Activated CD8-positive, alpha-beta T cell treated with anti-CD3 and anti-CD28 coated beads, Interleukin-2, amount 10 ng/mL, durations not matched to agents 7 days and 5 days (primary cell): ENCODE measurements at regions not wholly inside any gene's neighbourhood (a gene's known extent, or its start where the extent isn't known, plus 50 kb on each side); places are given as distances from the start of the nearest gene placed in this dataset.
A peak's percentile ranks its signal among the peaks of the same experiment; 100 is the strongest.
"Not testable (repeated sequence)": the region's sequence is repeated elsewhere in the genome, so short reads cannot be mapped to it uniquely, and the experiment has no call there.

ENCODE experiments used
- ATAC-seq: fragments of 150-1000 bp; cut with Tn5 transposase; one replicate; pipeline ENCODE4 v1.10.0; 2021; ENCODE audit warnings: moderate library complexity
- CTCF ChIA-PET: fragments of 350-600 bp; sonication (Branson Sonifier 250); formaldehyde crosslinking; loops from one replicate; lab custom pipeline; 2021; ENCODE audit warnings: antibody characterized with exemption; lab: Charles Lee
- POLR2A ChIA-PET: fragments of 350-600 bp; sonication (Branson Sonifier 250); formaldehyde crosslinking; loops from one replicate; lab custom pipeline; 2021; ENCODE audit warnings: antibody characterized with exemption; lab: Charles Lee
- DNase-seq: peaks from one replicate; pipeline ENCODE4 v3.0.0-alpha.2; 2020
- H3K27ac Mint-ChIP-seq: one replicate; pipeline ENCODE4 v1.8.0; 2021; ENCODE audit warnings: mild to moderate bottlenecking, mixed read lengths
- H3K27me3 Mint-ChIP-seq: one replicate; pipeline ENCODE4 v1.8.0; 2021; ENCODE audit warnings: low read depth, mixed read lengths
- H3K36me3 Mint-ChIP-seq: one replicate; pipeline ENCODE4 v1.8.0; 2021; ENCODE audit warnings: low read depth, mixed read lengths
- H3K4me1 Mint-ChIP-seq: one replicate; pipeline ENCODE4 v1.8.0; 2021; ENCODE audit warnings: low read depth, mixed read lengths
- H3K4me3 Mint-ChIP-seq: one replicate; pipeline ENCODE4 v1.8.0; 2021; ENCODE audit warnings: mild to moderate bottlenecking, mixed read lengths
- H3K9me3 Mint-ChIP-seq: one replicate; pipeline ENCODE4 v1.8.0; 2022; ENCODE audit warnings: mixed read lengths; ENCODE audit not compliant: insufficient read depth

DNA sequence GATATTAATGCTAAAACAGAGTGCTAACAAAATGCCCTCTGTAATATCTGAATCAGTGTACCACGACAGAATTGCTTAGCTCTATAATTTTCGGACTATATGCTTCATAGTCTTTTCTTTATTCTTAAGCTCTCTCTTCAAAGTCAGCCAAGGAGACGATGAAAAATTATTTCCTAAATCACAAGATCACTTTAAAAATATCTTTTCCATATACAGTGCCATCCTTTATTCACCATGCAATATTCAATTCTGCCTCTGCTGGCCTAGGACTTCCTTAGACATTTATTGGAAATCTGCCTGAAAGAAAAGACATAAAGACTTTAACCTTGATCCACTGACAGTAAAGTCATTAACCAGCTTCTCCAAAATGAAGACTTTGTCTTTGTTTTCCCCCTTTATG is 238.9 kb upstream of the BTG1 start:
- Mint-ChIP-seq H3K9me3 (no peaks in the 10 kb centered on the region), H3K36me3 (peaks cover 2% of the 10 kb centered on the region), H3K27me3 (no peaks in the 10 kb centered on the region), H3K27ac (no peak overlapping the region), H3K4me3 (no peak overlapping the region), H3K4me1 (peaks cover 30% of the 10 kb centered on the region)
- DNase-seq: no peak
- ATAC-seq: no peak
- CTCF ChIA-PET: no interaction called here
- POLR2A ChIA-PET: no interaction called here

- DNase-seq (no peak), ATAC-seq (no peak)
- Mint-ChIP-seq H3K4me1 (peaks cover 43% of the 10 kb centered on the region), H3K9me3 (peaks cover 8% of the 10 kb centered on the region), H3K27ac (no peak overlapping the region), H3K36me3 (peaks cover 2% of the 10 kb centered on the region), H3K27me3 (no peaks in the 10 kb centered on the region), H3K4me3 (no peak overlapping the region)
- POLR2A ChIA-PET: no interaction called here
- CTCF ChIA-PET: no interaction called here
These were observed 236.8 kb upstream of the BTG1 start for GRCh38 chr12:92382383-92382878.

DNA sequence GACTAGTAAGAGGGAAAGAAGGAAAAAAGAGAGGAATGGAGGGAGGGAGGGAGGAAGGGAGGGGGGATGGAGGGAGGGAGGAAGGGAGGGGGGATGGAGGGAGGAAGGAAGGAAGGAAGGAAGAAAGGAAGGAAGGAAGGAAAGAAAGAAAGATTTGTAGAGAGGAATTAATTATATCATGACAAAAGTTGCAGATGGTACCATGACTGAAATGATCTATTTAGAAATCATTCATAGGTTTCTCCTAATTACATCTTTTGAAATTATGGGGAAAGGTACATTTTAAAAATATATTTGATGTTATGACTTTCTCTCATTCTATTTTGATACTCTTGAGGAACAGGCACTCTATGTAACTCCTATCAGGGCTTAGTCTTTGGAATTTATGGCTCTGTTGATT is 236.2 kb upstream of the BTG1 start:
- ChIA-PET CTCF (no interaction called here), POLR2A (no interaction called here)
- Mint-ChIP-seq H3K27me3 (no peaks in the 10 kb centered on the region), H3K9me3 (peaks cover 11% of the 10 kb centered on the region), H3K4me3 (no peak overlapping the region), H3K36me3 (peaks cover 2% of the 10 kb centered on the region), H3K4me1 (peaks cover 37% of the 10 kb centered on the region), H3K27ac (no peak overlapping the region)
- ATAC-seq: no peak
- DNase-seq: no peak

DNA sequence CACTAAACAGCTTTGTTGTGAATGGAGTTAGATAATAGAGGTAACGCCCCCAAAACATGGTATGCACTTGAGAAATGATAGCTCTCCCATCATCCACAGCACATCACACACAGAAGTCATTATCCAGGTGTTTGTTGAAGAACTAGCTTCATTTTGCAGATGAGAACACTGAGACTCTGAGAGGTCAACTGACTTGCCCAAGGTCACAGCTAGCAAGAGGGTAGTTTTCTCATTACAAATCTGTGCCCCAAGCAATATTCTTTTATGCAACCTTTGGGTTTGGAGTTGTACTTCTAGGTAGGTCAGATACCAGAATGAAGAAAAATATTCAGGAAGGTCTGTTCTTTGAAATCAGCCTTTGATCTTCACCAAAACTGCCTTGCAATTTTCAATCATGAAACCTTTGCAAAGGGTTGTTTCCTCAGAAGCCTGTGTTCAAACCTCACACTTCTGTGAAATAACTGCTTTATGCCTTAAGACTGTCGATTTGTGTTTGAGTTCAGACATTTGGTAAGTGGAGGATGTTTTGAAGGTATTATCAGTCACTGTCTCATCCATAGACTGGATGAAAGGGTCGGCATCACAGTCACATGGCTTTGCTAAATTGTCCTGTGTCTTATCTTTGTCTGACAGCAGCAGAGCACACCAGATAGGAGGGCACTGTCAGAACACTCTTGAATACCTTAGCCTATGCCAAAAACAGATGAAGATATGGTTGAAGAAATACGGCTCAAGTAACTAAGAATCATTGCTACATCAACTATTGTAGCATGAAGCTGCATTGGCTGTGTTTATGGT is 233.2 kb upstream of the BTG1 start:
- H3K9me3 Mint-ChIP-seq: peaks cover 19% of the 10 kb centered on the region
- peaks cover 9% of the 10 kb centered on the region for H3K36me3 Mint-ChIP-seq
- H3K4me1 Mint-ChIP-seq: peaks cover 35% of the 10 kb centered on the region
- H3K27me3 Mint-ChIP-seq: no peaks in the 10 kb centered on the region
- peak; percentile 41 for DNase-seq
- ChIA-PET POLR2A (interaction anchor here (0.8 to 1.6 kb wide), 4 partner anchors 20 to 233 kb away, joined by 3 to 4 read pairs (median 4); partner anchors contain the start of gene BTG1), CTCF (interaction anchor here (1.2 to 1.4 kb wide), 3 partner anchors 16 to 242 kb away, joined by 3 to 5 read pairs (median 3); partner anchors contain the start of gene BTG1)
- H3K4me3 Mint-ChIP-seq: peak overlapping the region; percentile 24
- ATAC-seq: peak; percentile 89
- peak overlapping the region; percentile 92 for H3K27ac Mint-ChIP-seq

DNA sequence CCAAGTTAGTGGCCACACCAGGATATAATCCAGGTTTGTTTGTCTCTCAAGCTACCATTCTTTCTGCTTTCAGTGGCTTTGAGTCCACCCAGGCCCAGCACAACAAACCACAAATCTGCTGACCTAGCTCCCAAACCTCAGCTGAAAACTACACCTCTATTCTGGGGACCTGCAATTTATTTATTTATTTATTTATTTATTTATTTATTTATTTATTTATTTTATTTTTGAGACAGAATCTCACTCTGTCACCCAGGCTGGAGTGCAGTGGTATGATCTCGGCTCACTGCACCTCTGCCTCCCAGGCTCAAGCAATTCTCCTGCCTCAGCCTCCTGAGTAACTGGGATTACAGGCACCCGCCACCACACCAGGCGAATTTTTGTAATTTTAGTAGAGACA is 229.9 kb upstream of the BTG1 start:
- DNase-seq, ATAC-seq, H3K27ac Mint-ChIP-seq, H3K27me3 Mint-ChIP-seq, H3K4me3 Mint-ChIP-seq, POLR2A ChIA-PET: not testable (repeated sequence)
- Mint-ChIP-seq H3K36me3 (peaks cover 14% of the 10 kb centered on the region), H3K4me1 (peaks cover 34% of the 10 kb centered on the region), H3K9me3 (peaks cover 21% of the 10 kb centered on the region)
- CTCF ChIA-PET: interaction anchor here (0.9 to 2.1 kb wide), 3 partner anchors 26 to 197 kb away, joined by 3 to 5 read pairs (median 3); no protein-coding TSS in a partner anchor

- H3K4me3 Mint-ChIP-seq: no peak overlapping the region
- H3K36me3 Mint-ChIP-seq: peaks cover 9% of the 10 kb centered on the region
- H3K27ac Mint-ChIP-seq: no peak overlapping the region
- peaks cover 16% of the 10 kb centered on the region for H3K9me3 Mint-ChIP-seq
- H3K27me3 Mint-ChIP-seq: no peaks in the 10 kb centered on the region
- ChIA-PET POLR2A (no interaction called here), CTCF (interaction anchor here (1.3 kb wide), 1 partner anchor 989 kb away, joined by 5 read pairs; no protein-coding TSS in a partner anchor)
- ATAC-seq (no peak), DNase-seq (no peak)
- H3K4me1 Mint-ChIP-seq: peaks cover 5% of the 10 kb centered on the region
These were observed 225.2 kb upstream of the BTG1 start for GRCh38 chr12:92370828-92371227.

- no peak overlapping the region for H3K27ac Mint-ChIP-seq
- CTCF ChIA-PET: no interaction called here
- ATAC-seq: no peak
- no peak overlapping the region for H3K4me3 Mint-ChIP-seq
- peaks cover 16% of the 10 kb centered on the region for H3K9me3 Mint-ChIP-seq
- DNase-seq: no peak
- H3K4me1 Mint-ChIP-seq: peaks cover 8% of the 10 kb centered on the region
- peaks cover 12% of the 10 kb centered on the region for H3K36me3 Mint-ChIP-seq
- H3K27me3 Mint-ChIP-seq: no peaks in the 10 kb centered on the region
- POLR2A ChIA-PET: interaction anchor here (1.0 kb wide), 1 partner anchor 8 kb away, joined by 3 read pairs; no protein-coding TSS in a partner anchor
These were observed 224.0 kb upstream of the BTG1 start for GRCh38 chr12:92369636-92370035.

DNA sequence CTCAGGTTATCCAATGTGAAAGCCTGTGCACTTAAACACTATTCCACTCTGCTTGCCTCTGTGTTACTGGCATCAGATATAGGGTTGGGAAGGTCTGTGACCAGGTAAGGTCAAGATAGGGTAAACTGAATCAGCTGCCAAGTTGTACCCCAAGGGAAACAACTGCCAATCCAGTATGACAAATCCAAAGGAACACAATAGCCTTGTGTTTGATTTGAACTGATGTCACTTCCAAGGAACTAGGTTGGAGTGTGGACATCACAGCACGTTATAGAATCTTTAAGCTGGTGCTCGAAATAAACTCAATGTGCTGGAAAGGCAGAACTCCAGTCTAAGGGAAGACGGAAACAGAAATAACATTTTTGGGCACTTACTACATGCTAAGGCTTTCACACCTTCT is 223.4 kb upstream of the BTG1 start:
- peaks cover 10% of the 10 kb centered on the region for H3K9me3 Mint-ChIP-seq
- ChIA-PET CTCF (no interaction called here), POLR2A (interaction anchor here (1.0 kb wide), 1 partner anchor 9 kb away, joined by 3 read pairs; no protein-coding TSS in a partner anchor)
- H3K27me3 Mint-ChIP-seq: no peaks in the 10 kb centered on the region
- peaks cover 8% of the 10 kb centered on the region for H3K4me1 Mint-ChIP-seq
- H3K4me3 Mint-ChIP-seq: no peak overlapping the region
- ATAC-seq (no peak), DNase-seq (no peak)
- H3K27ac Mint-ChIP-seq: no peak overlapping the region
- peaks cover 12% of the 10 kb centered on the region for H3K36me3 Mint-ChIP-seq

- CTCF ChIA-PET: interaction anchor here (1.3 kb wide), 1 partner anchor 42 kb away, joined by 3 read pairs; no protein-coding TSS in a partner anchor
- ATAC-seq: no peak
- no peak overlapping the region for H3K4me3 Mint-ChIP-seq
- peaks cover 23% of the 10 kb centered on the region for H3K36me3 Mint-ChIP-seq
- peaks cover 10% of the 10 kb centered on the region for H3K9me3 Mint-ChIP-seq
- H3K4me1 Mint-ChIP-seq: peaks cover 35% of the 10 kb centered on the region
- H3K27me3 Mint-ChIP-seq: no peaks in the 10 kb centered on the region
- H3K27ac Mint-ChIP-seq: no peak overlapping the region
- no peak for DNase-seq
- POLR2A ChIA-PET: interaction anchor here (0.6 to 3.6 kb wide), 2 partner anchors 37 to 220 kb away, joined by 4 to 35 read pairs; partner anchors contain the start of gene BTG1
These were observed 220.2 kb upstream of the BTG1 start for GRCh38 chr12:92365836-92366235.

GRCh38 chr12:92365333-92365732 is 219.7 kb upstream of the BTG1 start:
- Mint-ChIP-seq H3K4me3 (no peak overlapping the region), H3K36me3 (peaks cover 28% of the 10 kb centered on the region), H3K27ac (no peak overlapping the region), H3K27me3 (no peaks in the 10 kb centered on the region), H3K4me1 (peaks cover 40% of the 10 kb centered on the region), H3K9me3 (peaks cover 15% of the 10 kb centered on the region)
- ChIA-PET CTCF (interaction anchor here (1.3 to 3.2 kb wide), 2 partner anchors 42 to 44 kb away, joined by 3 to 11 read pairs; no protein-coding TSS in a partner anchor), POLR2A (interaction anchor here (0.6 to 3.6 kb wide), 2 partner anchors 38 to 220 kb away, joined by 4 to 35 read pairs; partner anchors contain the start of gene BTG1)
- ATAC-seq: no peak
- DNase-seq: no peak

- H3K9me3 Mint-ChIP-seq: peaks cover 30% of the 10 kb centered on the region
- CTCF ChIA-PET: interaction anchor here (1.0 to 3.2 kb wide), 18 partner anchors 11 to 981 kb away, joined by 3 to 13 read pairs (median 4); partner anchors contain the start of gene BTG1
- H3K27ac Mint-ChIP-seq: peak overlapping the region; percentile 84
- peaks cover 45% of the 10 kb centered on the region for H3K36me3 Mint-ChIP-seq
- DNase-seq: peak; percentile 52
- no peaks in the 10 kb centered on the region for H3K27me3 Mint-ChIP-seq
- ATAC-seq: peak; percentile 78
- H3K4me1 Mint-ChIP-seq: peaks cover 48% of the 10 kb centered on the region
- POLR2A ChIA-PET: interaction anchor here (0.8 to 3.6 kb wide), 9 partner anchors 11 to 222 kb away, joined by 3 to 35 read pairs (median 6); partner anchors contain the start of gene BTG1
- H3K4me3 Mint-ChIP-seq: peak overlapping the region; percentile 72
These were observed 217.9 kb upstream of the BTG1 start for GRCh38 chr12:92363295-92364146.
